GM06990 (cell line): ENCODE measurements at regions not wholly inside any gene's neighbourhood (a gene's known extent, or its start where the extent isn't known, plus 50 kb on each side); places are given as distances from the start of the nearest gene placed in this dataset.

Experiments
- DNase-seq: peaks from one replicate; pipeline ENCODE4 v3.0.0-alpha.2; 2011; ENCODE audit not compliant: insufficient read length; ENCODE audit errors: extremely low read depth
- H3K27me3 ChIP-seq: replicated peaks from 2 replicates; pipeline ENCODE4 v1.6.0; 2011; ENCODE audit warnings: low read length; ENCODE audit not compliant: control insufficient read depth, insufficient read depth
- H3K36me3 ChIP-seq: 2 replicates; pipeline ENCODE4 v1.5.1; 2011; ENCODE audit warnings: low read length; ENCODE audit not compliant: control insufficient read depth, insufficient read depth
- H3K4me3 ChIP-seq: replicated peaks from 2 replicates; pipeline ENCODE4 v1.5.1; 2011; ENCODE audit warnings: low read depth, mild to moderate bottlenecking, control low read depth, low read length
- CTCF ChIP-seq: IDR thresholded peaks from 2 replicates; pipeline ENCODE4 v1.5.1; 2011; ENCODE audit warnings: low read length, control low read depth, mild to moderate bottlenecking, inconsistent platforms; ENCODE audit not compliant: insufficient read depth, poor library complexity, severe bottlenecking

- TF ChIP-seq CTCF, result no peak
- no peak for DNase-seq
- no peak overlapping the region for H3K4me3 ChIP-seq
- no peaks in the 10 kb centered on the region for H3K36me3 ChIP-seq
- H3K27me3 ChIP-seq, result no peaks in the 10 kb centered on the region; the same call in 1 of the 2 replicates
Observed at GRCh38 chr11:70504246-70505020, 106.1 kb downstream of the CTTN start.

DNA sequence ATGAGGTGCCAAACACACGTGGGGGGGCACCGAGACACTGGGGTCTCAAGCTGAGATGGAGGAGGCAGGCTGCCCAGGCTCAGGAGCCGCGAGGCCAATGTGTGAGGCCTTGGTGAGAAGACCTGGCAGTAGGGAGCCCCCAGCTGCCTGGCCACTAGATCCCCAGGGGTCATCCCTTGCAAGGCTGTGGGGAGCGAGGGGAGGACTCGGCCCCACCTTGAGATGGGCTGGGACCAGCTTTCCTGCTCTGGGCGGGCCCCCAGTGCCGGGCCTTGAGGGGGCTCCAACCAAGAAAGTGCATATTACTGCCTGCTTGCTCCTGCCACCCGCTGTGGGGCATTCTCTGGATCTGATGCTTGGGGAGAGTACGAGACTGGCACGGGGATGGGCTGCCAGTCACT, 107.0 kb downstream of the CTTN start:
- DNase-seq, result no peak
- H3K27me3 ChIP-seq, result no peaks in the 10 kb centered on the region; the same call in 1 of the 2 replicates
- no peaks in the 10 kb centered on the region for H3K36me3 ChIP-seq
- no peak for TF ChIP-seq CTCF
- no peak overlapping the region for H3K4me3 ChIP-seq

DNA sequence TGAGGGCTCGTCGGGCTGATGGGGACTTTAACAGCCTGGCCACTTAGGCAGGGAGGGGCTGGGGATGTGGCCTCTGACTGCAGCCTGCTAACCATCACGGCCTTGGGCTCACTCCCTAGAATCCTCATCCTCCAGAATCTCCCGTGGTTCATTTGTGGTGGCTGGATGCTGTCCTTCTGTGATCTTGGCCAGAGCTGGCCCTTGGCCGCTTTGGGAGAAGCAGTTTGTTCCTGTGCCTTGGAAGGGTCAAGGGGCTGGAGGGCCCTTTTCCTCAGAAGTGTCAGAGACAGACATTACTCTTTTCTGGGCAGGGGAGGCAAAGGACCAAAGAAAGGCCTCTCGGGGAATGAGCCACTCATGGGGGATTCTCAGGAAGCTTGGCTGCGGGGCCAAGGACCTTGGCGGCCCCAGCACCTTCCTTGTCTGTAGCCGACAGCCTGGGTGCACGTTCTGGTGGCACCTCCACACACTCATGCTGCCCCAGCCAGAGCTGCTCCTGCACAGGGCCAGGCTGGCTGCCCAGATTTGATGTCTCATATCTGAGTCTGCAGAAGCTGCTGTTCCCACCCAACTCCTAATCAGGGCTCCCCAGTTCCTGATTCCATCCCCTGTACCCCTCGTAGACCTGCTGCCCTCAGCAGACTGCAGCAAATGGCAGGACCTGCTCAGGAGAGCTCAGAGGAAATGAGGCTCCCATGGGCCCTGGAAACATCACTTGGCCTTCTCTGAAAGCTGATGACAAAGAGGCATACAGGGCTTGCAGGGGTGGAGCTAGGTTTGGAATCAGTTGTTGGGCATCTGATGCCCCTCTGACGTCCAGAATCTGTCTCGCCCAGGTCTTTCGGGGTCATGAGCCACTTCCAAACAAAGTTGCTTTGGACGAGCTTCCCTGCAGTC, 107.7 kb downstream of the CTTN start:
- H3K27me3 ChIP-seq, result no peaks in the 10 kb centered on the region; the same call in 1 of the 2 replicates
- no peak overlapping the region for H3K4me3 ChIP-seq
- DNase-seq, result no peak
- no peaks in the 10 kb centered on the region for H3K36me3 ChIP-seq
- TF ChIP-seq CTCF, result no peak

- H3K36me3 ChIP-seq, result no peaks in the 10 kb centered on the region
- no peak for DNase-seq
- H3K27me3 ChIP-seq, result no peaks in the 10 kb centered on the region; the same call in 1 of the 2 replicates
Observed at GRCh38 chr11:70506658-70506970, 108.3 kb downstream of the CTTN start.

GRCh38 chr11:70506986-70507385, 108.7 kb downstream of the CTTN start:
- TF ChIP-seq CTCF, result no peak
- Histone ChIP-seq H3K36me3 (no peaks in the 10 kb centered on the region), H3K4me3 (no peak overlapping the region), H3K27me3 (no peaks in the 10 kb centered on the region; the same call in 1 of the 2 replicates)
- DNase-seq, result no peak

More at GRCh38 chr11:70506658-70506970, 108.3 kb downstream of the CTTN start:
- H3K4me3 ChIP-seq, result no peak overlapping the region
- TF ChIP-seq CTCF, result no peak
